ENCODE measurements at regions not wholly inside any gene's neighbourhood (a gene's known extent, or its start where the extent isn't known, plus 50 kb on each side); places are given as distances from the start of the nearest gene placed in this dataset.
A peak's percentile ranks its signal among the peaks of the same experiment; 100 is the strongest.
"Not testable (repeated sequence)": the region's sequence is repeated elsewhere in the genome, so short reads cannot be mapped to it uniquely, and the experiment has no call there.

DNA sequence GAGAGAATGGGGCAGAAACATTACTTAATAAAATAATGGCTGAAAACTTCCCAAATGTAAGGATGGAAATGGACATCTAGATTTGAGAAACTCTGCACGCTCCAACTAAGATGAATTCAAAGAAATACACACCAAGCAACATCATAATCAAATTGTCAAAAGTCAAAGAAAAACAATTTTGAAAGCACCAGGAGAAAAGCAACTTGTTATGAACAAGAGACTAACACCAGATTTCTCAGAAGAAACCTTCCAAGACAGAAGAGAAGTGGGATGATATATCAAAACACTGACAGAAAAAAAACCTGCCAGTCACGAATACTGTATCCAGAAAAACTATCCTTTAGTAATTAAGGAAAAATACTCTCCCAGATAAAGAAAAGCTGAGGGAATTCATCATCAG is 208.6 kb upstream of the SAMSN1 start:
- no peak for DNase-seq (ENCODE audit: low read depth, low spot score)

DNA sequence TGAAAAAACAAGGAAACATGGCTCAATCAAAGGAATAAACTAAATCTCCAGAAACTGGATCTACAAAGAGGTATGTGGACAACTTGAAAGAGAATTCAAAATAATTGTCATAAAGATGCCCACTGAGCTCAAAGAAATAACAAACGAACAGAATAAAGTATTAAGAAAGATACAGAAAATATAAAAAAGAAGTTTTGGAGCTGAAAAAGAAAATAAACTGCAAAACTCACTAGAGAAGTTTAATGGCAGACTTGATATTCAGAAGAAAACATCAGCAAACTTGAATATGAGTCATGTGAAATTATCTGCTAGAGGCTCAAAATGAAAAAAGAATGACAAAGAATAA is 208.1 kb upstream of the SAMSN1 start:
- DNase-seq (ENCODE audit: low read depth, low spot score) = no peak

DNA sequence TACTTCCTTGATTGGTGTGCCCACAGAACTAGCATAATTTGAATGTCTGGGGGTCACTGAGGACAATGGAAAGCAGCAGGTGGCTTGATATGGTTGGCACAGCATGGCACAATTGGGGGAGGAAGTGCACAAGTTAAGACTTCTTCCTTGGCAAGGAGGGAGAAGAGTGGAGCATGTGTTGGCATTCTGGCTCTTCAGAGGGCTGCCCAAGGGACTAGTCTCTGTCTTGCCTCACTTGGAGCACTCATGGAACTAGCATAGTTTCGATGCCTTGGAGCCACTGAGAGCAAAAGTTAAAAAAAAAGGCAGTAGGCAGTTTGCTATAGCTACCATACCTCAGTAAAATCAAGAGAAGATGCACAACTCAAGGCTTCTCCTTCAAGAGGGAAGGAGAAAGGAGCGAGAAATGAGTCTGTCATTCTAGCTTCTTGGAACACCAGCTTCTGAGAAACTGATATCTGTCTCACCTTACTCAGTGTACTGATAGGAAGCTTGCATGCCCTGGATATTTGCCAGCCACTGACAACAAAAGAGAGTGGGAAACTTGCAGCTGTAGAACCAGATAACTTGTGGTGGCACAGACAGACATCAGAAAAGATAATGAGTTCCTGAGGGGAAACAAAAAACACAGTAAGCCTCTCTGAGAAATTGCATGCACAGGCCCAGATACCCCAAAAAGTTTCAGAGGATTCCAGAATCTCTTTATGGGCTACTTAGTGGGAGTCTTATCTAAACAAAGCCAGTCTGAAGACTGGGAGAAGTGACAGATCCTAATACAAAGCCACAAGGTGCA is 207.5 kb upstream of the SAMSN1 start:
- DNase-seq (ENCODE audit: low read depth, low spot score) = no peak

DNA sequence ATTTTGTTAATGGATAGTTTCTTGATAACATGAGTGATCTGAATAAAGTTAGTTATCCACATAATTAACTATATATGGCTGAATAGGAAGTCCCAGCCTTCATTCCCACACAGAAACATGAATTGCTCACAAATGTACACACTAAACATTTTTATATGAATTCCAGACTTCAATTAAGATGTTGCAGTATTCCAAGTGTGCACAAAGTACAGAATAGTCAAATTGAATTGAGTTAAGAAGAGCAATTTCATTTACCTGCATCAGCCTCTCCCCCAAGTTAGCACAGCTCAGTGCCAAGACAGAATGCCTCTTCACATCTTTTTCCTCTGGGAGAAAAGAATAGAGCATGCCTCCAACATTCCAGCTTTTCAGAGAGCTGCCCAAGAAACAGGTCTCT is 207.0 kb upstream of the SAMSN1 start:
- DNase-seq (ENCODE audit: low read depth, low spot score) = no peak

DNA sequence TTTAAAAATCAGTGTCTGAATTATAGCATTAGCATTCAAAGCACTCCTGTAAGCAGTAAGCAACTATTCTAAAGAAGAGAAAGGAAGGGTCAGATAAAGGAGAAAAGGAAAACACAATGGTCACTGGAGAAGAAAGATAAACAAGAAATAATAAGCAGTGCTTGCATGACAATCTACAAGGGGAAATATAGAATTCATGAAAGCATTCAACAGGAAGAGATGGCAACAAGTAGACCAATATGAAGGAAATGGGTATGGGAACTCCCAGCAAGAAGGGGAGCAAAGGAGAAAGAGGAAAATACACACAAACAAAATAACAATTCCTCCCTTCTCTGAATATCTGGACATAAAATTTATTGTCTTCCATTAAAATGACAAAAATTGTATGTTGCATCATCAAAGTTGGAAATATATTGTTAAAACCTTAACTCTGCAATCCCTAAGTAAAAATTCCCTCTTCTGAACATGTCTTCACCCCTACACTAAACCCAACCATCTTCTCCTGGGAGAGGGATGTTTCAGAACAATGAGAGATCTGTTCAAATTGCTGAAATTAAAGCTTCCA is 206.3 kb upstream of the SAMSN1 start:
- no peak for DNase-seq (ENCODE audit: low read depth, low spot score)

DNA sequence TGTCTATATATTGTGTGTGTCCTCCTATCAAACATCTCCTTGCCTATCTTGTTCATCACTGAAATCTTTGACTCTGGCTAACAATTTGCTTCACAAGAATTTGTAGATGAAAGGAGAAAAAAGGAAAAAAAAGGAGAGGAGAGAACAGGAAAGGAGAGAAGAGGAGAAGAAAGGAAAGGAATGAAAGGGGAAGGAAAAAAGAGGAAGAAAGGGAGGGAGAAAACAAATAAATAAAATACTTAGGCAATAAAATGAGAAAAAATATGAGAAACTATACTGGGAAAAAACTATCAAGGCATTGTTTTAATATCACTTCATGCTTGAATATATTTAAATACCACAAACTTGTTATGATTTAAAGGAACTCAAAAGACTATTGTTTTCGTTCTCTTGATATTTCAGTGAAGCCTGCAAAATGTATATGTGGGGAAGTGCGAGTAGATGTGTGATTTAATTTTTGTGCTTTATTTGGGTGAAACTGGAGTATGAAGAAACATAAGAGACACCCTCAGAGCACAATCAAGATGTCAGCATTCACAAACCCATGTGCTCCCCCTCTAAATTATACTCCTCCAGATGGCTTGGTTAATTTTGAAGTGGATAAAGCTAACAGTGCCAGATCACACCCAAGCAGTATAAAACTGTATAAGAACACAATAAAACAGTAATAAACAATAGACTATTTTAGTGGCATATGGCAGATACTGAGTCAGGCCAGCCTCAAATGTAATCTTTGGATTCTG is 205.7 kb upstream of the SAMSN1 start:
- DNase-seq (ENCODE audit: low read depth, low spot score) = no peak

DNA sequence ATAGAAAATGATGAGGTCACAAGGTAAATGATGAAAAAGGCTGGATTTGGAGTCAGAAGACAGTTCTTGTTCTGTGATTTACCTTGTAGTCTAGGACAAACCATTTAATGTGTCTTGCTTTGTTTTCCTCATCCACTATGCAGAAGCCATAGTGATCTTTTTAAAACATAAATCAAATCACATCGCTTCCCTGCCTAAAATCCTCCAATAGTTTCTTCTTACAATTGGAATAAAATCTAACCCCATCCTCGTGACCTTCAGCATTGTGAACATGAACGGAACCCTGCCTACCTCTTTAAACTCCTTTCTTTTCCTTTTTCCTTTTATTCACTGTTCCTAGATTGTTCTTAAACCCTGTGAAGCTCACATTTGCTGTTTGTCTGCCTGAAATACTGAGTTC is 204.9 kb upstream of the SAMSN1 start:
- DNase-seq (ENCODE audit: low read depth, low spot score) = no peak

DNA sequence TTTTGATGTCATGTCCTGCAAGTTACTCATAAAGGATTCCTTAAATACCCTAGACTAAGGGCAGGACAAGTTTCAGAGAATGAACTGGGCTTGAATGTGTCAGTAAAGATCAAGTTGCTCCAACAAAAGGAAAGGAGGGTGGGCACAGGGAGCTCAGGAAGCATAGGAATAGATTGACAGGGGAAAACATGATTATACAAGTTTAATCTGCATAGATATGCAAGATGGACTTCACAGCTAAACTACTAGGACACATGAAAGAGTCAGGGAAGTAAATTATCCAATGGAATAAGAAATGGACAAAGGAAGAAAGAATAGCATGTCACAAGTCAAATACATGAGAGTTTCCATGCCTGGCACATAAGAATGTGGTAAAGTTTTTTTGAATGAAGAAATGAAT is 203.9 kb upstream of the SAMSN1 start:
- no peak for DNase-seq (ENCODE audit: low read depth, low spot score)

DNA sequence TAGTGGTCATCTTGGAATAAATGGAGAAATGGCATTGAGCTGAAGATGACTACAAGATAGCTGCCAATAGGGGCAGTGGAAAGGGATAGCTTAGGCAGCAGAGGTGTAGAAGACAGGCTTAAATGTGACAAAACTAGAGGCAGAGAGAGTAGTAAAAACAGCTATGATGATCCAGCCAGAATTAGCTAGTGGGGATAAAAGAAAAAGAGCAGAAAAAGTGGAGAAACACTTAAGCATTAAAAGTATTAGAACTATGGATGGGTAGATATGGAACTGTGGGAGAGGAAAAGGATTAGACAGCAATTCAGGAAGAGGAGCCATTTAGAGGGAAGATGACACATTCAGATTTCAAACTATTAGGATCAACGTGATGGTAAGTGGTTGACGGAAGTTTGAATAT is 202.5 kb upstream of the SAMSN1 start:
- DNase-seq (ENCODE audit: low read depth, low spot score) = no peak

- no peak for DNase-seq (ENCODE audit: low read depth, low spot score)
These were observed 198.3 kb upstream of the SAMSN1 start for GRCh38 chr21:14744368-14744767.

DNA sequence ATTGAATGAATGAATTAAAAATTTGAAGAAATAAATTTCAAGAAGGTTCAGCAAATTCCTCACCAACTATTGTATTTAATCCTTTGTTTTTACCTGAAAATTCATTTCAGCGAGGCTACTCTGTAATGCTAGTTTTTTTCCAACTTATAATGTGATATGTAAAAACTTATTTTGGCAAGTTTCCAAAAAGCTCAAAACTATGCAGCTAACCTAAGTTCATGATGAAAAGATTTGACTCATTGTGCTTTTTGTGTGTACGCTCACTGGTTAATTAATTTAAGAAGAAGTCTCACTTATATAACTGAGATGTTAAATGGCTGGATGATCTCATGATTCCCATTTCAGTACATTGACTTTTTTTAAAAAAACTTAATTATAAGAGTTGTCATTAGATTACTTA is 196.0 kb upstream of the SAMSN1 start:
- no peak for DNase-seq (ENCODE audit: low read depth, low spot score)

DNA sequence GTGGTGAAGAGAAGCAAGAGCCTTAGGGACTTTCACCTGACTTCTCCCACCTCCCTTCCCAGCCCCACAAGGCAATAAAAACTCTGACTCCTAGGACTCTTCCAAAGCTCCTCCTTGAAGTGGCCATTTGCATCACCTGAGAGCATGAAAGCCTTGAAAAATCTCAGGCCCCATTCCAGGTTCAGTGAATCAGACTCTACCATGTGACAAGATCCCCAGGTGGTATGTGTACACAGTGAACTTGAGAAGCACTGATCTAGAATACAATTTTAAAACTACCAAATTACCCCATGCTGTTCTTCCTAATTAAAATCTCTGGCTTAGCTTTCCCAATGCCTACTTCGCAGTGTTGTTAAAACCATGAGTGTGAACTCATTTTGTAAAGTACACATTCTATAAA is 195.1 kb upstream of the SAMSN1 start:
- no peak for DNase-seq (ENCODE audit: low read depth, low spot score)

- DNase-seq (ENCODE audit: low read depth, low spot score) = no peak
These were observed 194.6 kb upstream of the SAMSN1 start for GRCh38 chr21:14740692-14741091.

GRCh38 chr21:14740116-14740515 is 194.0 kb upstream of the SAMSN1 start:
- no peak for DNase-seq (ENCODE audit: low read depth, low spot score)

DNA sequence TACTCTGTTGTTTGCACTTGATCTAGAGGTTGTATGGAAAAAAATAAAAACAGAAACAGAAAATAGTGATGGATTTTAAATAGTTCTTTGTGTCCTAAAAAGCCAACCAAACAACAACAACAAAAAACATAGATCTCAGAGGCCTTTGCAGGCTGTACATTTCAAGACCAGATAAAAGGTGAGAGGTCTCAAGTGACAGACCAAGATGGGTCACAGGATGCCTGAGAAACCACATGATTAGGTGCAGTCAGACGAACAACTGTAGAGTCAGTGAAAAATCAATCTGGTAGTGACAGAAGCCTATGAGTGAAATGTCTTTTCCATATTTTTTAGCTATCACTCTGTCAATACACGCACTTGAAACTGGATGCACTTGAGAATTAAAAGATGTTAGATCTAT is 193.5 kb upstream of the SAMSN1 start:
- DNase-seq (ENCODE audit: low read depth, low spot score) = no peak

GRCh38 chr21:14738576-14738975 is 192.5 kb upstream of the SAMSN1 start:
- DNase-seq (ENCODE audit: low read depth, low spot score) = not testable (repeated sequence)

DNA sequence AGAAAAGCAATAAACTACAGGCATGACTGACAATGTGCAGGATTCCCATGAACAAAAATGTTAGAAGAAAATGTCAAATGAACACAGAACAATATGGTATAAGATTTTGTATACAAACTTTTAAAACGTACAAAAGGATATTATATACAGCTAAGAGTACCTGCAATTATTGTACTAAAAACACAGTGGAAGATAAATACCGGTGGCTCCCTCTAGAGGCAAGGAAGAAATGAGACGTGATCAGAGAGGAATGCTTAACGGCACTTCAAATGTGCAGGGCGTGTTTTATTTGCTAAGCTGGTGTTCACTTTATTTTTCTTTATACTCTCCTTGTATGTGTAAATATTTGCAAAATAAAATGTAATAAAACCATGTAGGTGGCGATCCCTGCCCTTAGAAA is 191.8 kb upstream of the SAMSN1 start:
- DNase-seq (ENCODE audit: low read depth, low spot score) = peak; percentile 5

DNA sequence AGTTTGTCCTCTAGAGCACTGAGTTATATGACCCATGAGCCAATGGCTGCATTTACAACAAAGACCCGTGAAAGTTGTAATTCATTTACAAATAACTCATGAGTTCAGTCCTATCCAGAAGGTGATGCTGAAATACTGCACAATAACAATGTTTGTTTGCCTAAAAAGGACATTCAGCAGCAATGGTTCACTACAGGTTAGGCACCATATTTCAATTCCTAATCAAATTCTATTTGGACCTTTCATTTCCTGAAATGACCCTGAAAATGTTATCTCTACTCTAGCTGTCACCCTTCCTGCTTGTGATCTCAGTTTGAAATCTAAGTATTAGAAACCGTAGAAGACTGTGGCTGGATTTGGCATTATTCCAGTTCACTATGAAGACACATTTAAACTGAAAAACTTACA is 191.2 kb upstream of the SAMSN1 start:
- DNase-seq (ENCODE audit: low read depth, low spot score) = no peak

GRCh38 chr21:14736672-14737071 is 190.6 kb upstream of the SAMSN1 start:
- DNase-seq (ENCODE audit: low read depth, low spot score) = no peak

DNA sequence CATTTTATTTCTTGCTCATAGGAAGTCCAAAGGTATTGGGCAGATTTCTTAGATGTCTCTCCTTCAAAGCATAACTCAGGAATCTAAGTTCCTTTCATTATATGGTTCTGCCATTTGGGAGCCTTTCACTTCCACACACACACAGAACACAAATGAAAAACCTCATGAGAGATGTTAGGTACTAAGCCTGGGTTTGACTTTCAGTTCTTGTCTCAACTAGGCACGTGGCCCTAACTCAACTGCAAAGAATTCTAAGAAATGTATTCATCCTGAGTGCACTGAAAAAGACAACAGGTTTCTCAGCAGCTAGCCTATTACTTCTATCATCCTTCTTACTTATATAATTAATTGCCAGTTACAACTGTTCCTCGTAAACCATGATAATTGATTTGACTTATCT is 190.0 kb upstream of the SAMSN1 start:
- DNase-seq (ENCODE audit: low read depth, low spot score) = no peak

DNA sequence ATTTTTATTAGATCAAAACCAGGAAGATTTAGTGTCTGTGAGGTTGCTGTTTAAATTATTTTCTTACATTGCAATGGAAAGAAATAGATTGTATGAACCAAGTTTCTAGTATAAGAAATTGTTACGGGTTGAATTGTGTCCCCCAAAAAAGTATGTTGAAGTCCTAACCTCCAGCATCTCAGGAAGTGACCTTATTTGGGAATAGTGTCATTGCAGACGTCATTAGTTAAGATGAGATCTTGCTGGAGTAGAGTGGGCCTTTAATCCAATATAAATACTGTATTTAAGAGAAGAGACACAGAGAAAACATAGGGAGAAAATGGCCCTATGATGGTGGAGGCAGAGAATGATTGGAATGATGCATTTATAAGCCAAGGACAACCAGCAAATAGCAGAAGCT is 188.7 kb upstream of the SAMSN1 start:
- no peak for DNase-seq (ENCODE audit: low read depth, low spot score)

GRCh38 chr21:14734191-14734590 is 188.1 kb upstream of the SAMSN1 start:
- DNase-seq (ENCODE audit: low read depth, low spot score) = no peak

DNA sequence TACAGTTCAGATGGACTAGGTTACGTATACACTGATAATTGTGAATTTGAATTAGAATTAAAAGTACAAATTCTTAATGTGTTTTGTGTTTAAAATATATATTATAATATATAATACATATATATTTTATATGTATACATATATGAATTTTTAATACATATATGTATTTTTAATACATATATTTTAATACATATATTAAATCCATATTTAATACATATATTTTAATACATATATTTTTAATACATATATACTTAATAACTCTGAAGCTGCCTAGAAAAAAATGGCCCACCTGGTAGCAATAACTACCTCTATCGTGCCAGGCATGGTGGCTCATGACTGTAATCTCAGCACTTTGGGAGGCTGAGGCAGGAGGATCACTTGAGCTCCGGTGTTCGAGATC is 179.1 kb upstream of the SAMSN1 start:
- DNase-seq (ENCODE audit: low read depth, low spot score) = no peak
